ENCODE measurements at regions not wholly inside any gene's neighbourhood (a gene's known extent, or its start where the extent isn't known, plus 50 kb on each side); places are given as distances from the start of the nearest gene placed in this dataset.
A peak's percentile ranks its signal among the peaks of the same experiment; 100 is the strongest.

DNA sequence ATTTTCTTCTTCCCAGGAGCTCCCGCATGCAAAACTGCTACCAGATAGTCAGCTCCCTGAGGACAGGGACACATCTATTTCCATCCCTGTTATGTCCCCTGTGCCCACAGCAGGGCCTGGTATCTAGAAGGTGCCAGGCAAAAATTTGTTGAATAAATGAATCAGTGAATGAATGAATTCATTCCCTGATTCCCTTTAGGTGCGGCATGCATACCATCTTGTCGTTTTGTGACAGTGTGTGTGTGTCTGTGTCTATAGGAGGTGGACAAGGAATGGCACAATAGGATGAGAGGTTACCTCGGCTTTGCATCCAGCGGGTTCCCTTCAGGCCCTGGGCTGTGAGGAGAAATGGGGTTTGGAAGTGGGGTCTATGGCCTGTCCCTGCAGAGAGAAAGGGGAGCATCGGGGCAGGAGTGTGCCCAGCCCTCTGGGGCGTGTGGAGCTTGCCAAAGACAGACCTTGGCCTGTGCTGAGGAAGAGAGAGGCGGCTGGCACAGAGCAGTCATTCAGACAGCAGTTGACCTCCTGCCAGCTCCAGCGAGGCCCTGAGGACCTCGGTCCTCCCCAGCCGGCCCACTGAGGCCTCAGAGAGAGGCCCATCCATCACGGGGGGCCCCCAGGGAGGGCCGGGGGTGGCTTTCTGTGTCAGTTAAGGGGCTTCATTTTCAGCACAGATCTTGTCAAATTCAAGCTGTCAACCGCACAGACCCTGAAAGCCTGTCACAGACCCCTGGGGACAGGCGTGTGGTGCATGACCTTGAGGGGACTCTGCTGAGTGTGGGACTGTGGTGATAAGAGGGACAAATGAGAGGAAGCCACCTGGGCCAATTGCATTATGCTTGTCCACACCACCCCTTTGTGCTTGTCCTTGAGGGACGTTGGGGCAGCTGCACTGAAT, 125.9 kb upstream of the CXCR4 start:
- H3K27ac Mint-ChIP-seq = peak overlapping the region in 6 of 8 donors; percentile 37 to 96 (median 54)
- peaks cover 35 to 56% (median 39%) of the 10 kb centered on the region in 3 donors for H3K4me1 Mint-ChIP-seq
- CTCF ChIA-PET = interaction anchor here (1.3 to 2.5 kb wide), 5 partner anchors 10 to 113 kb away, joined by 3 to 6 read pairs (median 5); no protein-coding TSS in a partner anchor

GRCh38 chr2:136242687-136243277, 124.8 kb upstream of the CXCR4 start:
- Mint-ChIP-seq H3K4me3 (peak overlapping the region in 6 of 7 donors; percentile 11 to 73 (median 37)), H3K4me1 (peaks cover 46 to 61% (median 50%) of the 10 kb centered on the region in 3 donors), H3K9me3 (no peaks in the 10 kb centered on the region), H3K27ac (peak overlapping the region; percentile 80 to 99 (median 94)), H3K27me3 (no peaks in the 10 kb centered on the region), H3K36me3 (peaks cover 0 to 3% (median 0%) of the 10 kb centered on the region in 3 donors)
- no peak overlapping the region for H3K27ac ChIP-seq (ENCODE audit: low read depth, low read length)
- POLR2A ChIA-PET = interaction anchor here (0.6 to 1.3 kb wide), 7 partner anchors 30 to 126 kb away, joined by 3 to 8 read pairs (median 4); partner anchors contain the start of gene CXCR4
- CTCF ChIA-PET = interaction anchor here (0.6 to 2.5 kb wide), 11 partner anchors 11 to 123 kb away, joined by 3 to 6 read pairs (median 5); no protein-coding TSS in a partner anchor
- H3K4me3 ChIP-seq (ENCODE audit: low read length) = no peak overlapping the region
- H3K9me3 ChIP-seq (ENCODE audit: low read length) = no peaks in the 10 kb centered on the region
- H3K36me3 ChIP-seq (ENCODE audit: insufficient read depth, low read length) = no peaks in the 10 kb centered on the region
- DNase-seq = peak in 4 of 5 donors; percentile 26 to 81 (median 46)
- no peaks in the 10 kb centered on the region for H3K27me3 ChIP-seq (ENCODE audit: insufficient read depth, low read length, poor library complexity, severe bottlenecking)
- H3K4me1 ChIP-seq (ENCODE audit: insufficient read depth, low read length) = peaks cover 40% of the 10 kb centered on the region

More for the DNA sequence above, 125.9 kb upstream of the CXCR4 start:
- Histone ChIP-seq H3K9me3 (ENCODE audit: low read length) (no peaks in the 10 kb centered on the region), H3K4me1 (ENCODE audit: insufficient read depth, low read length) (peaks cover 29% of the 10 kb centered on the region), H3K27ac (ENCODE audit: low read depth, low read length) (no peak overlapping the region), H3K27me3 (ENCODE audit: insufficient read depth, low read length, poor library complexity, severe bottlenecking) (no peaks in the 10 kb centered on the region), H3K36me3 (ENCODE audit: insufficient read depth, low read length) (no peaks in the 10 kb centered on the region), H3K4me3 (ENCODE audit: low read length) (no peak overlapping the region)
- H3K9me3 Mint-ChIP-seq = no peaks in the 10 kb centered on the region
- no peaks in the 10 kb centered on the region for H3K27me3 Mint-ChIP-seq
- H3K36me3 Mint-ChIP-seq = peaks cover 0 to 3% (median 0%) of the 10 kb centered on the region in 3 donors
- H3K4me3 Mint-ChIP-seq = no peak overlapping the region
- POLR2A ChIA-PET = interaction anchor here (0.9 to 1.8 kb wide), 6 partner anchors 10 to 127 kb away, joined by 3 to 8 read pairs (median 4); no protein-coding TSS in a partner anchor
- DNase-seq = no peak

DNA sequence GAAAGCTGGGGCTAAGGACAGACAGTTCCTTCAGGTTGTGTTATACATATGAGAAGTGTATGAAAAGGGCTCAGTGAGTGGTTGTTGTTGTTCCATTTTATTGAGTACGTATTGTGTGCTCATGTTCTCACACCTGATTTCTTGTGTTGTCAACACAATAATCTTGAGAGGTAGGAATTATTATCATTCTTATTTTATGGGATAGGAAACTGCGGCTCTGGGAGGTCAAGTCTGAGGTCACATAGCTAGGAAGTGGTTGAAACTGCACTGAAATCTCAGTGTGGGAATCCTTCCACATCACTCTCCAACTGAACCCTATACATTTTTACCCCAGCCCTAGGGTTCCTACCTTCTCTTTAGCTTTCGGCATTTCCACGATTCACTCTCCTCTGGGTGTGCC, 124.2 kb upstream of the CXCR4 start:
- H3K27ac ChIP-seq (ENCODE audit: low read depth, low read length) = no peak overlapping the region
- ChIA-PET CTCF (interaction anchor here (1.0 to 2.5 kb wide), 8 partner anchors 13 to 122 kb away, joined by 3 to 6 read pairs (median 5); no protein-coding TSS in a partner anchor), POLR2A (interaction anchor here (1.0 to 1.3 kb wide), 4 partner anchors 39 to 125 kb away, joined by 4 to 6 read pairs (median 5); partner anchors contain the start of gene CXCR4)
- no peak for DNase-seq
- Mint-ChIP-seq H3K4me1 (peaks cover 51 to 67% (median 56%) of the 10 kb centered on the region in 3 donors), H3K36me3 (peaks cover 0 to 3% (median 0%) of the 10 kb centered on the region in 3 donors), H3K9me3 (no peaks in the 10 kb centered on the region), H3K27me3 (no peaks in the 10 kb centered on the region), H3K27ac (peak overlapping the region; percentile 80 to 99 (median 94)), H3K4me3 (peak overlapping the region in 3 of 7 donors; percentile 19 to 73 (median 65))
- no peaks in the 10 kb centered on the region for H3K27me3 ChIP-seq (ENCODE audit: insufficient read depth, low read length, poor library complexity, severe bottlenecking)
- no peaks in the 10 kb centered on the region for H3K9me3 ChIP-seq (ENCODE audit: low read length)
- no peaks in the 10 kb centered on the region for H3K36me3 ChIP-seq (ENCODE audit: insufficient read depth, low read length)
- peaks cover 45% of the 10 kb centered on the region for H3K4me1 ChIP-seq (ENCODE audit: insufficient read depth, low read length)
- H3K4me3 ChIP-seq (ENCODE audit: low read length) = no peak overlapping the region

DNA sequence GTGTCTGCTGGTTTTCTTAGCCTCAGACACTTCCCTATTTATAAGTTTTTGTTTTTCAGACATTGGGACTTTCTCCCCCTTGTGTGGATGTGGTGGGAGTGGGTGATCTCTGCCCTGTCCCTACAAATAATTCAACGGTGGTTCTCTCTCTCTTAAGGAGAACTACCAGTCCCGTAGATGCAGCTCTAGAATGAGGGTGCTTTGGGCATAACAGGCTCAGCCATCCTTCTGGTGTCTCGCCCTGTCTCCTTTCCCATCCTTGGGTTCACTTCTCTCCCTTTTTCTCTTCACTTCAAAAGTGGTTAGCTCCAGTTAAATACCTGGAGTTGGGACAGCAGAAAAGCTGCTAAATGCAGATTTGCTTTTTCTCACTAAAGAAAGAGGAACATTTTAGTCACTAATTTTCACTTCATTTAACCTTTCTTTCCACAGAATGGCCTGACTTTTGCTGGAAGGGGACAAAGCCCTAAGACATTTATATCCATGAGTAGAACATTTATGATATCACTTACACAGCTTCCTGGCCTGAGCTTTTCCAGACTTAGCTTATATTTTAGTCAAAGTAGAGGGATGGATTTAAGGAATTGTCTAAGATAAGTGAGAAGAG, 121.2 kb upstream of the CXCR4 start:
- H3K4me1 ChIP-seq (ENCODE audit: insufficient read depth, low read length) = peaks cover 45% of the 10 kb centered on the region
- peak in 1 of 5 donors; percentile 57 for DNase-seq
- Mint-ChIP-seq H3K36me3 (peaks cover 0 to 3% (median 0%) of the 10 kb centered on the region in 3 donors), H3K27me3 (no peaks in the 10 kb centered on the region), H3K9me3 (no peaks in the 10 kb centered on the region), H3K4me3 (peak overlapping the region in 6 of 7 donors; percentile 3 to 71 (median 48)), H3K4me1 (peaks cover 56 to 83% (median 63%) of the 10 kb centered on the region in 3 donors), H3K27ac (peak overlapping the region; percentile 80 to 99 (median 93))
- peak overlapping the region; percentile 68 for H3K27ac ChIP-seq (ENCODE audit: low read depth, low read length)
- POLR2A ChIA-PET = interaction anchor here (0.5 to 3.6 kb wide), 12 partner anchors 9 to 279 kb away, joined by 3 to 37 read pairs (median 5); no protein-coding TSS in a partner anchor
- peak overlapping the region; percentile 27 for H3K4me3 ChIP-seq (ENCODE audit: low read length)
- no peaks in the 10 kb centered on the region for H3K36me3 ChIP-seq (ENCODE audit: insufficient read depth, low read length)
- H3K9me3 ChIP-seq (ENCODE audit: low read length) = no peaks in the 10 kb centered on the region
- no peaks in the 10 kb centered on the region for H3K27me3 ChIP-seq (ENCODE audit: insufficient read depth, low read length, poor library complexity, severe bottlenecking)
- CTCF ChIA-PET = interaction anchor here (0.7 to 2.6 kb wide), 16 partner anchors 10 to 325 kb away, joined by 3 to 12 read pairs (median 4); no protein-coding TSS in a partner anchor

- Histone ChIP-seq H3K4me1 (ENCODE audit: insufficient read depth, low read length) (peaks cover 45% of the 10 kb centered on the region), H3K36me3 (ENCODE audit: insufficient read depth, low read length) (no peaks in the 10 kb centered on the region), H3K27me3 (ENCODE audit: insufficient read depth, low read length, poor library complexity, severe bottlenecking) (no peaks in the 10 kb centered on the region), H3K27ac (ENCODE audit: low read depth, low read length) (peak overlapping the region; percentile 68), H3K9me3 (ENCODE audit: low read length) (no peaks in the 10 kb centered on the region), H3K4me3 (ENCODE audit: low read length) (peak overlapping the region; percentile 27)
- H3K27me3 Mint-ChIP-seq = no peaks in the 10 kb centered on the region
- peak; percentile 38 to 82 (median 71) for DNase-seq
- H3K9me3 Mint-ChIP-seq = no peaks in the 10 kb centered on the region
- POLR2A ChIA-PET = interaction anchor here (0.5 to 3.6 kb wide), 14 partner anchors 9 to 182 kb away, joined by 3 to 37 read pairs (median 4); no protein-coding TSS in a partner anchor
- H3K4me3 Mint-ChIP-seq = peak overlapping the region in 6 of 7 donors; percentile 2 to 55 (median 26)
- peaks cover 56 to 82% (median 63%) of the 10 kb centered on the region in 3 donors for H3K4me1 Mint-ChIP-seq
- CTCF ChIA-PET = interaction anchor here (0.7 to 2.6 kb wide), 13 partner anchors 10 to 325 kb away, joined by 3 to 12 read pairs (median 4); no protein-coding TSS in a partner anchor
- H3K36me3 Mint-ChIP-seq = peaks cover 0 to 3% (median 0%) of the 10 kb centered on the region in 3 donors
- peak overlapping the region; percentile 80 to 99 (median 93) for H3K27ac Mint-ChIP-seq
These were observed 120.5 kb upstream of the CXCR4 start for GRCh38 chr2:136238286-136239078.

DNA sequence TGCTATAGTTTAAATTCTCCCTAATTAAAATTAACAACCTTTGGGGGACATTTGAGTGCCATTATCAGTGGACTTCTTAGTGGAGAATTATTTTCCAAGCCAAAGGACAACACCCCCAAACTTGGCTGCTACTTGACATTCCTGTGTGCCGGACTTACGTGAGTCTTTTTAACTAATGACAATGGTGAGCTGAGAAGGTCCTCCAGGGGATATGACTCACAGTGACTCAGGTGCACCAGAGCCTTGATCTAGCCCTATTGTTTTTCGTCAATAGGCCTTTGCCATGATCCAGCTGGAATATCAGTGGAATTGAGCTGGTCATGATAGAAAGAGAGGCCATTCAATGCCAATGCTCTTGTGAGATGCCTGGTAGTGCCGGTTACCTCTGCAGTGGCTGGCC, 118.1 kb upstream of the CXCR4 start:
- H3K27me3 ChIP-seq (ENCODE audit: insufficient read depth, low read length, poor library complexity, severe bottlenecking) = no peaks in the 10 kb centered on the region
- H3K36me3 ChIP-seq (ENCODE audit: insufficient read depth, low read length) = no peaks in the 10 kb centered on the region
- no peaks in the 10 kb centered on the region for H3K27me3 Mint-ChIP-seq
- H3K4me3 ChIP-seq (ENCODE audit: low read length) = no peak overlapping the region
- peaks cover 36 to 61% (median 41%) of the 10 kb centered on the region in 3 donors for H3K4me1 Mint-ChIP-seq
- H3K27ac Mint-ChIP-seq = peak overlapping the region in 6 of 8 donors; percentile 10 to 99 (median 42)
- no peak overlapping the region for H3K4me3 Mint-ChIP-seq
- no peak overlapping the region for H3K27ac ChIP-seq (ENCODE audit: low read depth, low read length)
- DNase-seq = no peak
- no peaks in the 10 kb centered on the region for H3K9me3 Mint-ChIP-seq
- ChIA-PET POLR2A (no interaction called here), CTCF (no interaction called here)
- H3K9me3 ChIP-seq (ENCODE audit: low read length) = no peaks in the 10 kb centered on the region
- H3K36me3 Mint-ChIP-seq = peaks cover 0 to 3% (median 0%) of the 10 kb centered on the region in 3 donors
- peaks cover 33% of the 10 kb centered on the region for H3K4me1 ChIP-seq (ENCODE audit: insufficient read depth, low read length)

- H3K9me3 ChIP-seq (ENCODE audit: low read length) = no peaks in the 10 kb centered on the region
- no peak overlapping the region for H3K27ac ChIP-seq (ENCODE audit: low read depth, low read length)
- H3K4me1 Mint-ChIP-seq = peaks cover 36 to 58% (median 40%) of the 10 kb centered on the region in 3 donors
- ChIA-PET CTCF (no interaction called here), POLR2A (no interaction called here)
- H3K36me3 Mint-ChIP-seq = peaks cover 0 to 3% (median 0%) of the 10 kb centered on the region in 3 donors
- no peak for DNase-seq
- H3K4me3 ChIP-seq (ENCODE audit: low read length) = no peak overlapping the region
- no peak overlapping the region for H3K4me3 Mint-ChIP-seq
- H3K27me3 ChIP-seq (ENCODE audit: insufficient read depth, low read length, poor library complexity, severe bottlenecking) = no peaks in the 10 kb centered on the region
- H3K36me3 ChIP-seq (ENCODE audit: insufficient read depth, low read length) = no peaks in the 10 kb centered on the region
- H3K27me3 Mint-ChIP-seq = no peaks in the 10 kb centered on the region
- H3K27ac Mint-ChIP-seq = peak overlapping the region in 5 of 8 donors; percentile 31 to 88 (median 52)
- H3K4me1 ChIP-seq (ENCODE audit: insufficient read depth, low read length) = peaks cover 33% of the 10 kb centered on the region
- H3K9me3 Mint-ChIP-seq = no peaks in the 10 kb centered on the region
These were observed 117.6 kb upstream of the CXCR4 start for GRCh38 chr2:136235546-136235945.

Measured in CD8-positive, alpha-beta memory T cell (primary cell).